ENCODE measurements at regions not wholly inside any gene's neighbourhood (a gene's known extent, or its start where the extent isn't known, plus 50 kb on each side); places are given as distances from the start of the nearest gene placed in this dataset.

- 89% methylated on average over 3 of the region's 3 CpGs for WGBS (ENCODE audit: low lambda C conversion rate, missing lambda C conversion rate)
- Histone ChIP-seq H3K27me3 (no peaks in the 10 kb centered on the region), H3K4me2 (no peak overlapping the region), H3K36me3 (replicated peaks; ENCODE audit: insufficient read depth, low read depth) (no peaks in the 10 kb centered on the region), H3K9me2 (replicated peaks; ENCODE audit: insufficient read depth) (no peaks in the 10 kb centered on the region), H3K27ac (no peak overlapping the region), H3K4me3 (no peak overlapping the region), H3K9me3 (ENCODE audit: low read depth) (no peaks in the 10 kb centered on the region), H2AFZ (no peak overlapping the region), H3K4me1 (ENCODE audit: insufficient read depth) (peaks cover 10% of the 10 kb centered on the region), H3K79me2 (no peaks in the 10 kb centered on the region), H4K20me1 (ENCODE audit: insufficient read depth, poor library complexity, severe bottlenecking) (no peaks in the 10 kb centered on the region)
- DNase-seq (ENCODE audit: low spot score), result no peak
- TF ChIP-seq EZH2 (IDR thresholded peaks at IDR 0.05; ENCODE audit: borderline replicate concordance) (no peak), CTCF (IDR thresholded peaks at IDR 0.05; ENCODE audit: poor library complexity) (peak; percentile 23)
These were observed 95.5 kb upstream of the ZNF469 start for GRCh38 chr16:88287219-88287618.

GRCh38 chr16:88288303-88288702 lies 94.5 kb upstream of the ZNF469 start:
- Histone ChIP-seq H4K20me1 (ENCODE audit: insufficient read depth, poor library complexity, severe bottlenecking) (no peaks in the 10 kb centered on the region), H3K9me2 (replicated peaks; ENCODE audit: insufficient read depth) (no peaks in the 10 kb centered on the region), H3K9me3 (ENCODE audit: low read depth) (no peaks in the 10 kb centered on the region), H3K79me2 (no peaks in the 10 kb centered on the region), H3K36me3 (replicated peaks; ENCODE audit: insufficient read depth, low read depth) (no peaks in the 10 kb centered on the region), H3K4me3 (no peak overlapping the region), H3K4me1 (ENCODE audit: insufficient read depth) (peaks cover 3% of the 10 kb centered on the region), H3K27ac (no peak overlapping the region), H3K27me3 (no peaks in the 10 kb centered on the region), H3K4me2 (no peak overlapping the region), H2AFZ (no peak overlapping the region)
- TF ChIP-seq EZH2phosphoT487 (IDR thresholded peaks at IDR 0.05; ENCODE audit: low read depth, severe bottlenecking, unreplicated experiment), result no peak
- TF ChIP-seq EZH2 (IDR thresholded peaks at IDR 0.05; ENCODE audit: borderline replicate concordance), result no peak
- 88% methylated on average over 3 of the region's 3 CpGs for WGBS (ENCODE audit: low lambda C conversion rate, missing lambda C conversion rate)
- no peak for DNase-seq (ENCODE audit: low spot score)

- Histone ChIP-seq H3K9me3 (ENCODE audit: low read depth) (no peaks in the 10 kb centered on the region), H3K4me2 (no peak overlapping the region), H3K36me3 (replicated peaks; ENCODE audit: insufficient read depth, low read depth) (no peaks in the 10 kb centered on the region), H3K27me3 (no peaks in the 10 kb centered on the region), H3K4me3 (no peak overlapping the region), H3K27ac (no peak overlapping the region), H4K20me1 (ENCODE audit: insufficient read depth, poor library complexity, severe bottlenecking) (no peaks in the 10 kb centered on the region), H3K79me2 (no peaks in the 10 kb centered on the region), H3K4me1 (ENCODE audit: insufficient read depth) (peaks cover 3% of the 10 kb centered on the region), H2AFZ (no peak overlapping the region), H3K9me2 (replicated peaks; ENCODE audit: insufficient read depth) (no peaks in the 10 kb centered on the region)
- TF ChIP-seq EZH2 (IDR thresholded peaks at IDR 0.05; ENCODE audit: borderline replicate concordance) (no peak), CTCF (IDR thresholded peaks at IDR 0.05; ENCODE audit: poor library complexity) (no peak), EZH2phosphoT487 (IDR thresholded peaks at IDR 0.05; ENCODE audit: low read depth, severe bottlenecking, unreplicated experiment) (no peak)
- WGBS (ENCODE audit: low lambda C conversion rate, missing lambda C conversion rate), result 81% methylated on average over 3 of the region's 3 CpGs
- no peak for DNase-seq (ENCODE audit: low spot score)
These were observed 93.8 kb upstream of the ZNF469 start for GRCh38 chr16:88289001-88289400.

- H4K20me1 ChIP-seq (ENCODE audit: insufficient read depth, poor library complexity, severe bottlenecking), result no peaks in the 10 kb centered on the region
- H3K27me3 ChIP-seq, result no peaks in the 10 kb centered on the region
- WGBS (ENCODE audit: low lambda C conversion rate, missing lambda C conversion rate), result 74% methylated on average over 5 of the region's 5 CpGs
- no peak overlapping the region for H3K27ac ChIP-seq
- H3K4me2 ChIP-seq, result peak overlapping the region; percentile 15
- H3K9me2 ChIP-seq (replicated peaks; ENCODE audit: insufficient read depth), result no peaks in the 10 kb centered on the region
- DNase-seq (ENCODE audit: low spot score), result no peak
- H3K9me3 ChIP-seq (ENCODE audit: low read depth), result no peaks in the 10 kb centered on the region
- TF ChIP-seq EZH2 (IDR thresholded peaks at IDR 0.05; ENCODE audit: borderline replicate concordance) (no peak), CTCF (IDR thresholded peaks at IDR 0.05; ENCODE audit: poor library complexity) (no peak), EZH2phosphoT487 (IDR thresholded peaks at IDR 0.05; ENCODE audit: low read depth, severe bottlenecking, unreplicated experiment) (no peak)
- no peaks in the 10 kb centered on the region for H3K36me3 ChIP-seq (replicated peaks; ENCODE audit: insufficient read depth, low read depth)
- H3K79me2 ChIP-seq, result no peaks in the 10 kb centered on the region
- H2AFZ ChIP-seq, result no peak overlapping the region
- peaks cover 3% of the 10 kb centered on the region for H3K4me1 ChIP-seq (ENCODE audit: insufficient read depth)
- H3K4me3 ChIP-seq, result no peak overlapping the region
These were observed 93.2 kb upstream of the ZNF469 start for GRCh38 chr16:88289561-88289960.

All from hepatocyte (in vitro differentiated cells).